NB4 (cell line): ENCODE measurements at regions not wholly inside any gene's neighbourhood (a gene's known extent, or its start where the extent isn't known, plus 50 kb on each side); places are given as distances from the start of the nearest gene placed in this dataset.
A peak's percentile ranks its signal among the peaks of the same experiment; 100 is the strongest.

Experiments used
- DNase-seq: peaks from one replicate; pipeline ENCODE4 v3.0.0; 2010; ENCODE audit warnings: low read depth
- H3K4me3 ChIP-seq: one replicate; pipeline ENCODE4 v1.5.1; 2011; ENCODE audit warnings: mild to moderate bottlenecking, low read depth, low read length, moderate library complexity
- MYC ChIP-seq: IDR thresholded peaks from 2 replicates; pipeline ENCODE4 v1.6.1; 2011; ENCODE audit warnings: low read depth, low read length
- POLR2A ChIP-seq: IDR thresholded peaks from 2 replicates; pipeline ENCODE4 v1.6.1; 2011; ENCODE audit warnings: mild to moderate bottlenecking; ENCODE audit not compliant: insufficient read length; ENCODE audit errors: extremely low read depth
- TF ChIP-seq, protein P1 (sequence below): IDR thresholded peaks from 2 replicates; pipeline ENCODE4 v1.6.1; 2011; ENCODE audit warnings: low read depth, low read length
- TF ChIP-seq, protein P2 (sequence below): IDR thresholded peaks from one replicate; pipeline ENCODE4 v1.5.1; 2012; ENCODE audit warnings: low read depth, low read length

DNA sequence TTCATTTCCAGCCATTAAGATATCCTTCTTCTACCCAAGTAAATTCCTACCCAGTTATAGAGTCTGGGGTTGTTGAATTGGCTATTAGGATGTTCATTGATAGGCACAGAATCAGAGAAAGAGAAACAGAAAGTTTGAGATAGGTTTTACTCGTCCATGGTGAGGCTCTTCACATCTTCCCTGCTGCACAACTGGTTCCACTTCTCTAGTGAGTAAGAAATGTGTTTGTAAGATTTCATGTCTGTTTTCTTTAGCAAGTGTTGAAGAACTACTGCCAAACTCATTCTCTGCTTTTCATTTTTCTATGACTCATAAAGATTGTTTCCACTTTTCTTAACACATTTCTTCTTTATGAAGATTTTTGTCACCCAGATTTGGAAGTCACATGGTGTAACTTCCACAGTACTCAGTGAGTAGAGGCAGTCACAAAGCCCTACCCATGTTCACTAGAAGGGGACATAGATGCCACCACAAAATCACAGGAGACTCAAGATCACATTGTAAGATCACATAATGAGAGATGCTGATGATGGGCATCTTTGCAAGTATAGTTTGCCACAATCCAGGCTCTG is 152.3 kb downstream of the SNX7 start:
- TF ChIP-seq POLR2A (no peak), MYC (no peak)
- TF ChIP-seq, protein P1, sequence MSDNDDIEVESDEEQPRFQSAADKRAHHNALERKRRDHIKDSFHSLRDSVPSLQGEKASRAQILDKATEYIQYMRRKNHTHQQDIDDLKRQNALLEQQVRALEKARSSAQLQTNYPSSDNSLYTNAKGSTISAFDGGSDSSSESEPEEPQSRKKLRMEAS = no peak
- TF ChIP-seq, protein P2, sequence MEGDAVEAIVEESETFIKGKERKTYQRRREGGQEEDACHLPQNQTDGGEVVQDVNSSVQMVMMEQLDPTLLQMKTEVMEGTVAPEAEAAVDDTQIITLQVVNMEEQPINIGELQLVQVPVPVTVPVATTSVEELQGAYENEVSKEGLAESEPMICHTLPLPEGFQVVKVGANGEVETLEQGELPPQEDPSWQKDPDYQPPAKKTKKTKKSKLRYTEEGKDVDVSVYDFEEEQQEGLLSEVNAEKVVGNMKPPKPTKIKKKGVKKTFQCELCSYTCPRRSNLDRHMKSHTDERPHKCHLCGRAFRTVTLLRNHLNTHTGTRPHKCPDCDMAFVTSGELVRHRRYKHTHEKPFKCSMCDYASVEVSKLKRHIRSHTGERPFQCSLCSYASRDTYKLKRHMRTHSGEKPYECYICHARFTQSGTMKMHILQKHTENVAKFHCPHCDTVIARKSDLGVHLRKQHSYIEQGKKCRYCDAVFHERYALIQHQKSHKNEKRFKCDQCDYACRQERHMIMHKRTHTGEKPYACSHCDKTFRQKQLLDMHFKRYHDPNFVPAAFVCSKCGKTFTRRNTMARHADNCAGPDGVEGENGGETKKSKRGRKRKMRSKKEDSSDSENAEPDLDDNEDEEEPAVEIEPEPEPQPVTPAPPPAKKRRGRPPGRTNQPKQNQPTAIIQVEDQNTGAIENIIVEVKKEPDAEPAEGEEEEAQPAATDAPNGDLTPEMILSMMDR = no peak
- H3K4me3 ChIP-seq = no peak overlapping the region
- no peak for DNase-seq

- TF ChIP-seq, protein P2 = no peak
- TF ChIP-seq MYC (no peak), POLR2A (no peak)
- TF ChIP-seq, protein P1 = no peak
- DNase-seq = no peak
These were observed 156.3 kb downstream of the SNX7 start for GRCh38 chr1:98817821-98818220.

GRCh38 chr1:98821379-98821778 is 159.9 kb downstream of the SNX7 start:
- H3K4me3 ChIP-seq = no peak overlapping the region
- TF ChIP-seq MYC = no peak
- TF ChIP-seq, protein P2 = no peak
- TF ChIP-seq, protein P1 = no peak
- TF ChIP-seq POLR2A = no peak
- no peak for DNase-seq

More at GRCh38 chr1:98817821-98818220, 156.3 kb downstream of the SNX7 start:
- no peak overlapping the region for H3K4me3 ChIP-seq

GRCh38 chr1:98824736-98825135 is 163.2 kb downstream of the SNX7 start:
- TF ChIP-seq, protein P1 = no peak
- TF ChIP-seq POLR2A (no peak), MYC (no peak)
- TF ChIP-seq, protein P2 = no peak
- H3K4me3 ChIP-seq = no peak overlapping the region
- DNase-seq = peak; percentile 14

DNA sequence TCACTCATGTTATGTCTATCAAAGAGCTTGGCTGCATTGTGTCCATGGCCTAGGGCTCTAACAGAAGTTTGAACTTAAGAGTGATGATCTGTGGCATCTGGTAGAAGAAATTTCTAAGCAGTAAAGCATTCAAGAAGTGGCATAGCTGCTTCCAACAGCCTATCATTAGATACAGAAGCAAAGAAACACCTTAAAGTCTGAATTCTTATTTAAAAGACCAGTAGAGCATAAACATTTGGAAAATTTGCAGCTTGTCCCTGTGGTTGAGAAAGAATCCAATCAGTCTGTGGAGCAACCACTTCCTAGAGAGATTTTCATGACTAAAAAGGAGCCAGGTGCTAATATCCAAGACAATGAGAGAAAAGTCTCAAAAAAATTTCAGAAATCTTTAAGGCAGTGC is 165.5 kb downstream of the SNX7 start:
- no peak overlapping the region for H3K4me3 ChIP-seq
- TF ChIP-seq POLR2A (no peak), MYC (no peak)
- TF ChIP-seq, protein P2 = no peak
- TF ChIP-seq, protein P1 = no peak
- no peak for DNase-seq

DNA sequence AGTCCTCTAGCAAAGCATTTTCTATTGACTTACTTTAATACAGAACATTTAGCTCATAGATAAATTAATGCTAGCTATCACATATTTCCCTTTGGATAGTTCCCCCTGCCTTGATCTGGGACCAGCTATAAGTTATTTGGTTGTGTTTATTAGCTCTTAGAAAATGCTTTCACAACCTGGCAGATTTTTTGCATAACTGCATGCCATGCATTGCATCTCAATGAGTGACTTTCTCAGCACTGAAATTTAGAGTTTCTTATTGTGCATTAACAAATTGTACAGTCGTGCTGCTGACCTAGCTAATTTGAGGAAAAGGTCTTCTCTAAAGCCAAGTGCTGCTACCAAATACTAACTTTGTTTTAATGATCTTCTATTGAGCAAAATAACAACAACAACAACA is 164.8 kb downstream of the PLPPR5 start:
- TF ChIP-seq POLR2A = no peak
- no peak for TF ChIP-seq MYC
- TF ChIP-seq, protein P1 = no peak
- TF ChIP-seq, protein P2 = no peak
- no peak for DNase-seq
- H3K4me3 ChIP-seq = no peak overlapping the region
